T-helper 2 cell treated with Interferon-gamma antibody and Interleukin-4, amounts not matched to agents 5 μg/mL and 100 μg/mL, for 36 hours (primary cell): ENCODE measurements at regions not wholly inside any gene's neighbourhood (a gene's known extent, or its start where the extent isn't known, plus 50 kb on each side); places are given as distances from the start of the nearest gene placed in this dataset.

Experiments used
- DNase-seq: peaks from one replicate; pipeline ENCODE4 v3.0.0; 2021; ENCODE audit warnings: low spot score
- H3K27ac Mint-ChIP-seq: one replicate; pipeline ENCODE4 v1.8.0; 2021; ENCODE audit warnings: mild to moderate bottlenecking, mixed read lengths
- H3K27me3 Mint-ChIP-seq: one replicate; pipeline ENCODE4 v1.8.0; 2021; ENCODE audit warnings: low read depth, mixed read lengths
- H3K36me3 Mint-ChIP-seq: one replicate; pipeline ENCODE4 v1.8.0; 2021; ENCODE audit warnings: low read depth, mixed read lengths
- H3K4me1 Mint-ChIP-seq: one replicate; pipeline ENCODE4 v1.8.0; 2021; ENCODE audit warnings: low read depth, mixed read lengths
- H3K4me3 Mint-ChIP-seq: one replicate; pipeline ENCODE4 v1.8.0; 2022; ENCODE audit warnings: mild to moderate bottlenecking, moderate library complexity, mixed read lengths
- H3K9me3 Mint-ChIP-seq: one replicate; pipeline ENCODE4 v1.8.0; 2021; ENCODE audit warnings: mixed read lengths

DNA sequence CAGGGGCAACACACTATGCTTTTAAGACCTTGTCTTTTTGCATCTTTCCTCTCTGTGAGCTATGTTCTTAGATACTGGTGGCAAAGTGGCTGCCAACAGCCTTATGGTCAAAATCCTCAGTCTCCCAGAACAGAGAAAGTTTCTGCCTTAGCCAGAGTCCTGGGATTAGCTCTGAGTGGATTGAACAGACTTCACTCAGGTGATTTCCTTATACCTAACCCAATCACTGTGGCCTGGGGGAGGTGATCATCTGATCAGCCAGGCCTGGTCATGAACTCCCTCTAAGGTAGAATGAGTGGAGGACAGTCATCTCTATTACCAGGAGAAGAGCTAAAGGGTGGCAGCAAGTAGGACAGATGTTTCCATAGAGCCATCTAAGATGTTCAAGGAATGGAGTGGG, 218.5 kb upstream of the E2F8 start:
- no peaks in the 10 kb centered on the region for H3K9me3 Mint-ChIP-seq
- no peaks in the 10 kb centered on the region for H3K36me3 Mint-ChIP-seq
- H3K4me1 Mint-ChIP-seq = no peaks in the 10 kb centered on the region
- H3K27me3 Mint-ChIP-seq = no peaks in the 10 kb centered on the region
- H3K27ac Mint-ChIP-seq = no peak overlapping the region
- DNase-seq = no peak
- H3K4me3 Mint-ChIP-seq = no peak overlapping the region

- Mint-ChIP-seq H3K36me3 (no peaks in the 10 kb centered on the region), H3K27ac (no peak overlapping the region), H3K27me3 (no peaks in the 10 kb centered on the region), H3K9me3 (no peaks in the 10 kb centered on the region), H3K4me3 (no peak overlapping the region), H3K4me1 (no peaks in the 10 kb centered on the region)
- DNase-seq = no peak
These were observed 218.0 kb upstream of the E2F8 start for GRCh38 chr11:19458721-19459120.

GRCh38 chr11:19458231-19458630, 217.5 kb upstream of the E2F8 start:
- DNase-seq = no peak
- Mint-ChIP-seq H3K27ac (no peak overlapping the region), H3K4me1 (no peaks in the 10 kb centered on the region), H3K4me3 (no peak overlapping the region), H3K9me3 (no peaks in the 10 kb centered on the region), H3K27me3 (no peaks in the 10 kb centered on the region), H3K36me3 (no peaks in the 10 kb centered on the region)

GRCh38 chr11:19455731-19456130, 215.0 kb upstream of the E2F8 start:
- no peak for DNase-seq
- no peak overlapping the region for H3K4me3 Mint-ChIP-seq

GRCh38 chr11:19453651-19454257, 213.0 kb upstream of the E2F8 start:
- Mint-ChIP-seq H3K9me3 (no peaks in the 10 kb centered on the region), H3K4me1 (no peaks in the 10 kb centered on the region), H3K4me3 (no peak overlapping the region), H3K27ac (no peak overlapping the region), H3K27me3 (peaks cover 4% of the 10 kb centered on the region), H3K36me3 (no peaks in the 10 kb centered on the region)
- no peak for DNase-seq

More at GRCh38 chr11:19455731-19456130, 215.0 kb upstream of the E2F8 start:
- peaks cover 4% of the 10 kb centered on the region for H3K27me3 Mint-ChIP-seq
- no peaks in the 10 kb centered on the region for H3K36me3 Mint-ChIP-seq
- H3K4me1 Mint-ChIP-seq = no peaks in the 10 kb centered on the region
- no peaks in the 10 kb centered on the region for H3K9me3 Mint-ChIP-seq
- no peak overlapping the region for H3K27ac Mint-ChIP-seq

DNA sequence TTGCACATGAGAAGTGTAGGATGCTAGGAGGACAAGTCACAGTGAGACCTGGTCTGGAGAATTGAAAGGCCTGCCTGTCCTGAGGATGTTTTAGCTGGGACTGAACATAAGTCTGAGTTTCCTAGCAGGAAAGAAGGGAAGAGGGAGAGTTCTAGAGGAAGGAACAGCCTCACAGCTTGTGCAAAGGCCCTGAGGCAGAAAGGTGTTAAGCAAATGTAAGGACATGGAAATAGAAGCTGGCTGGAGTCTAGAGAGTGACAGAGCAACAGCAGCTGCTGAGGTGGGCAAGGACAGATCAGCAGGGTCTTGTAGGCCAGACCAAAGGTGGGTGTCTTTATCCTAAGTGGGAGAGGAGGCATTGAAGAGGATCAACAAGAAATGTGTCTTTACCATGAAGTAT, 210.9 kb upstream of the E2F8 start:
- no peaks in the 10 kb centered on the region for H3K36me3 Mint-ChIP-seq
- peaks cover 4% of the 10 kb centered on the region for H3K27me3 Mint-ChIP-seq
- H3K4me1 Mint-ChIP-seq = no peaks in the 10 kb centered on the region
- no peak overlapping the region for H3K4me3 Mint-ChIP-seq
- no peak overlapping the region for H3K27ac Mint-ChIP-seq
- DNase-seq = no peak
- no peaks in the 10 kb centered on the region for H3K9me3 Mint-ChIP-seq

DNA sequence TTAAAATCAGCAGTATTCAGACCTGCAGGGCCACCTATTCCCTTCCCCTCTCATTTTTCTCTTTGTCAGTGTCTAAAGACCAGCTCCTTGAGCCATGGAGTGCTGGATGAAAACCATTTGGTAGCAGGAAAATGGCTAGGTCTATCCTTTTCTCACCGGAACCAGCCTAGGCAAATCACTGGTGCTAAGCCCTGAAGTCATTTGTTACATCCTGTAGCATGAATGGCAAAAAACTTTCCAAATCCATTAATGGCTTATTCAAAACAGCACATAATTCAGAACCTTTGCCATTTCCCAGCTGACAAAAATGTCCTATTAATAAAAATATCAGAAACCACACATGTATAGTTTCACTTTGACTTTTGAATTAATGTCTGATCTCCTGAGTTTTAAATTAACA, 209.5 kb upstream of the E2F8 start:
- no peak for DNase-seq
- H3K4me3 Mint-ChIP-seq = no peak overlapping the region
- no peak overlapping the region for H3K27ac Mint-ChIP-seq
- H3K27me3 Mint-ChIP-seq = peaks cover 4% of the 10 kb centered on the region
- no peaks in the 10 kb centered on the region for H3K36me3 Mint-ChIP-seq
- no peaks in the 10 kb centered on the region for H3K4me1 Mint-ChIP-seq
- H3K9me3 Mint-ChIP-seq = no peaks in the 10 kb centered on the region

DNA sequence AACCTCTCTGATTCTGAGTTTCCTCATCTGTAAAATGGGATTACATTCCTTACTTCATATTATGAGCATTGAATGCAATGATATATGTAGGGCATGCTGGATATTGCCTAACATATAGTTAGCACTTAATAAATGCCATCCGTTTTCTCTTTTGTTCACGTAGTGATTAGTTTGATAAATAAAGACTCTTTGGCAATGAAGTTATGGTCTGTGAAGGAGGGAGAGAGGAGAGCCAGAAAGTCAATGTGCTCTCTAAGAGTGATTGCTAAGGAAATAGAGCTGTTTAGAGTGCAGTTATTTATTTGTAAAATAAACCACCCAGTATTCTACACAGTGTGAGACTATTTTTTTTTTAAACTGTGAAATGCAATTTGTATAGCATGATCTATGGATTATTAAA, 207.9 kb upstream of the E2F8 start:
- Mint-ChIP-seq H3K9me3 (no peaks in the 10 kb centered on the region), H3K36me3 (no peaks in the 10 kb centered on the region), H3K27me3 (peaks cover 4% of the 10 kb centered on the region), H3K4me1 (no peaks in the 10 kb centered on the region), H3K4me3 (no peak overlapping the region), H3K27ac (no peak overlapping the region)
- DNase-seq = no peak

GRCh38 chr11:19447150-19447566, 206.4 kb upstream of the E2F8 start:
- Mint-ChIP-seq H3K27me3 (peaks cover 6% of the 10 kb centered on the region), H3K27ac (no peak overlapping the region), H3K4me1 (peaks cover 5% of the 10 kb centered on the region)

DNA sequence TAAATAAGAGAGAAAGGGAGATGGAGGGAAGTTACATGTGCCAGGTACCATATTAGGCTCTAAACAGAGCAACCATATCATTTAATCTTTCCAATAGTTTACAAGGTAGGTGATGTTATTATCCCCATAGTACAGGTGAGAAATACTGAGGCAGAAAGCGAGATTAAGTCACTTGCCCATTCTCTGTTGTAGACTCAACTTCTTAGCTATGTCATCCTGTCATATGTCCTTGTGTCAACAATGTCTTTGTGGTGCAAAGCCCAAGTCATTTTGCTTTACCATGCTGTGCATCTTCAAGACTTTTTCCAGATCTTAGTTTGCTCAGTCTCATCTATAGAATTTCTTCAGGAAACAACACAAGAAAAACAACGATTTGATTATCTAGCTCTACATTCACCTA, 205.0 kb upstream of the E2F8 start:
- H3K27ac Mint-ChIP-seq = no peak overlapping the region

More at GRCh38 chr11:19447150-19447566, 206.4 kb upstream of the E2F8 start:
- Mint-ChIP-seq H3K4me3 (no peak overlapping the region), H3K36me3 (no peaks in the 10 kb centered on the region), H3K9me3 (no peaks in the 10 kb centered on the region)
- no peak for DNase-seq

DNA sequence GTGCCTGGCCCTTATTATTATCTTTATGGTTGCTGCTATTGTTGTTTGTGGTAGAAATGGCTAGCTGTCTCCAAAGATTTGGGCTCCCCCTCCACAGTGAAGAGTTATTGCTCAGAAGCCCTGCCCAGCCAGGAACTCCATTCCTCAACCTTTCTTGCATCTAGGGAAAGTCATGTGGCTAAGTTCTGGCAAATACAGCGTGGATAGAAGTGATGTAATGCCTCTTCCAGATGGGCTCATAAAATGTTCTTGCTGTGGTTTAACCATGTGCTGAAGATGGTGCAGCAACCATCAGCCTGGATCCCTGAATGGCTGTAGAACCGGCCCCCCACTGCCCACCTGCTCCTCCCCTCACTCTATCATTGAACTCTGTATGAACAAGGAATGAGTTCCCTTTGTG, 203.5 kb upstream of the E2F8 start:
- Mint-ChIP-seq H3K9me3 (no peaks in the 10 kb centered on the region), H3K36me3 (no peaks in the 10 kb centered on the region), H3K4me3 (no peak overlapping the region), H3K27ac (no peak overlapping the region), H3K27me3 (peaks cover 16% of the 10 kb centered on the region), H3K4me1 (peaks cover 6% of the 10 kb centered on the region)
- DNase-seq = no peak

More for the DNA sequence above, 205.0 kb upstream of the E2F8 start:
- DNase-seq = no peak
- Mint-ChIP-seq H3K27me3 (peaks cover 7% of the 10 kb centered on the region), H3K4me1 (peaks cover 6% of the 10 kb centered on the region), H3K4me3 (no peak overlapping the region), H3K36me3 (no peaks in the 10 kb centered on the region), H3K9me3 (no peaks in the 10 kb centered on the region)

DNA sequence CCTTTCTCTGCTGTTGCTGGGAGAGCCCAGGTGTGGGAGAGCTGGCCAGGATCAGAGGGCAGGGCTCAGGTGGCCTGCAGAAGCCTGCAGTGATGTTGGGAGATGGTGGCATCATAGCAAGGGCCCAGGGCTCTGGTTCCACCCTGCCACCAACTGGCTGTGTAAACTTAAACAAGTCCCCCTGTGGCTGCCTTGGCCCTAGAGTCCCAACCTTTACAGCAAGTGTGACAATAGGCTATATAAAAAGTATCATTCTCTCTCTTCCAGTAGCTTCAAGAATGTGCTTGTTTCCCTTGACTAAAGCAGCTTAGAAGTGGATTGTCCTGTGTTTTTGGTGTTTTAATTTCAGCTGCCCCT, 201.8 kb upstream of the E2F8 start:
- Mint-ChIP-seq H3K27me3 (peaks cover 23% of the 10 kb centered on the region), H3K27ac (no peak overlapping the region), H3K36me3 (no peaks in the 10 kb centered on the region), H3K9me3 (no peaks in the 10 kb centered on the region), H3K4me3 (no peak overlapping the region), H3K4me1 (peaks cover 6% of the 10 kb centered on the region)
- DNase-seq = no peak

DNA sequence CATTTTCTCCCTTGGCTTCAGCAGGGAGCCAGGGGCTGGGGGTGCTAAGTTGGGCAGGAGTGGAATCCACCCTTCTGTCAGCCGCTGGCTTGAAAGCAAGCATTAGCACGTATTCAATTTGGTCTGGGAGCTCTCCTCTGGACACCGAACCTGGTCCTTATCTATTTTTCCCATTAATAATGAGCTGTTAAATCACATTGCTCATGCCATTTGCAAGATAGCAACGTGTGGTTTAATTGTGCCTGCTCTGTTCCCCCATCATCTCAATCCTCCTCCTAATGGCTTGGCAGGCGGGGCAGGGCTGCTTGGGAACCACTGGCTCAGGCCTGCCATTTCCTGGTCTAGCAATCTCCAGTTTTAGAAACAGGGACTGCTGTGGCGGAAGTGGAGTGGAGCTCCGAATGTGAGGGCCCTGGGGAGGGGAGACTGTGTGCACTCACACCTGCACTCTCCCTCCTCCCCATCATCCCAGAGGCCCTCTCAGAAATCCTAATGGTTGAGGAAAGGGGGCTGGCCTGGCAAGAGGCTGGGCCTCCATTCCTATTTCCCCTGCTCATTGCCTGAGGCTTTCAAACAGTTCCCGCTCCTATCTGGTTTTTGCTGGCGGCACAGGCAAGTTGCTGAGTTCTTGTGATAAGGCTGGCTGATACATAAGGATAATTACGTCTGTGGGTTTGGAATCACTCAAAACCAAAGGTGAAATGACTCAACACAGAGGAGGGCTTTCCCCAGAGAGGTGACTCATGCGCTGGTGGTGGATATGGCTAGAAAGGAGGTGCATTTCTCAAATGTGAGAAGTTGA, 201.2 kb upstream of the E2F8 start:
- DNase-seq = peak; percentile 80
- H3K4me1 Mint-ChIP-seq = peaks cover 6% of the 10 kb centered on the region
- no peaks in the 10 kb centered on the region for H3K9me3 Mint-ChIP-seq
- H3K27ac Mint-ChIP-seq = no peak overlapping the region
- peaks cover 25% of the 10 kb centered on the region for H3K27me3 Mint-ChIP-seq
- H3K4me3 Mint-ChIP-seq = no peak overlapping the region
- H3K36me3 Mint-ChIP-seq = no peaks in the 10 kb centered on the region

DNA sequence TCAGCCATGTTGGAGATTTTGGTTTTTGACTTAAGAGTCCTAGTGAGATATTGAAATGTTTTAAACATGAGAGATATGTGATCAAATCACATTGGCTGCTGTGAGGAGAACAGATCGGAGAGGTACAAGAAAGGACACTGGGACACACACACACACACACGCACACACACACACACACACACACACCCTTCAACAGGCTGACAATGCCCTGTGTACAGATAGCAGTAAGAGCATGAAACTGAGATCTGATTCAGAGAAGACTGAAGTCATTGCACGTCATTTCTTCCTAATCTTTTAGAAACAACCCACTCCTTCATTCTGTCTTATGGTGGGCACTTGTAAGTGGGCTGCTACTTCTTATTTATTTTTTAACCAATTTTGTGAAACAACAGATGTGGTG, 200.5 kb upstream of the E2F8 start:
- Mint-ChIP-seq H3K4me3 (no peak overlapping the region), H3K27me3 (peaks cover 27% of the 10 kb centered on the region), H3K36me3 (no peaks in the 10 kb centered on the region), H3K4me1 (peaks cover 6% of the 10 kb centered on the region), H3K27ac (no peak overlapping the region), H3K9me3 (no peaks in the 10 kb centered on the region)
- DNase-seq = no peak

GRCh38 chr11:19437760-19438159, 197.0 kb upstream of the E2F8 start:
- Mint-ChIP-seq H3K4me1 (peaks cover 6% of the 10 kb centered on the region), H3K27ac (no peak overlapping the region), H3K27me3 (peaks cover 29% of the 10 kb centered on the region), H3K4me3 (no peak overlapping the region), H3K9me3 (no peaks in the 10 kb centered on the region), H3K36me3 (no peaks in the 10 kb centered on the region)
- DNase-seq = no peak
